ENCODE measurements at regions not wholly inside any gene's neighbourhood (a gene's known extent, or its start where the extent isn't known, plus 50 kb on each side); places are given as distances from the start of the nearest gene placed in this dataset.

DNA sequence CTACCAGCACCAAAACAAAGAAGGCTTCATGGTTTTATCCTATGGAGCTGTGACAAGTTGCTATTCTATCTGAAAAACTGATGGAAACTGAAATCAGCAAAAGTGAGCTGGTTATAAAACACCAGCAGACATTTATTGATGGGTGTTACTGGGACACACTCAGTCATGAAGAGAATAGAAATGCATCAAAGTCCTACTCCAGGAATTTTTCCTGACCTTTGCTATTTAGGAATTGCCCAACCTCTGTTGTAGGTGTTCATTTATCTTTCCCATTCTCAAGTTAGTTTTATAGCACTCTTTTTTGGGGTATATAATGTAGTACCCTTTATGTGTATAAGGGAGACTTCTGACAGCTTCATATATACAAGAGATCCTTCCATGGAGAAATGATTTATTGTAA is 533.2 kb downstream of the REEP3 start:
- intact Hi-C loops (cut with micrococcal nuclease): no loop called here
- Mint-ChIP-seq H3K27me3 (no peaks in the 10 kb centered on the region), H3K27ac (no peak overlapping the region), H3K9me3 (no peaks in the 10 kb centered on the region), H3K4me3 (no peak overlapping the region), H3K4me1 (ENCODE audit: low read depth) (no peaks in the 10 kb centered on the region), H3K36me3 (ENCODE audit: low read depth) (no peaks in the 10 kb centered on the region)

DNA sequence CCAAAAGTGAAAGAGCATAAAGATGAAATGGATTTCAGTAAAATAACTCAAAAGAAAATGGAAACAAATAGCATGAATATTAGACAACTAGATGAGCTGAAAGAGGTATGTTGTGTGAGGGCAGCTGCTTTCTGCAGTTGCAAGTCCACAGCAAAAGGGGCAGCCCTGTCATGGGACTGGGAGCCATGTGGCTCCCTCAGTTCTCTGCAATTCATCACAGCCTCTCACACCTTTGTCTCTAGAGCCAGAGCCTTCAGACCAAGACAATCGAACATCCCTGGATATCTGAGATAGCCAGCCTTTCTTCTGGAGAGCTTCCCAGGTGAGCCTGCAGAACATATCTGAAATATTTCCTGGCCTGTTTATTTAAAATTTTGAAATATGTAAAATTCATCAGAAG is 538.7 kb downstream of the REEP3 start:
- Mint-ChIP-seq H3K27ac (no peak overlapping the region), H3K36me3 (ENCODE audit: low read depth) (no peaks in the 10 kb centered on the region), H3K4me1 (ENCODE audit: low read depth) (no peaks in the 10 kb centered on the region), H3K4me3 (no peak overlapping the region), H3K9me3 (no peaks in the 10 kb centered on the region), H3K27me3 (no peaks in the 10 kb centered on the region)
- intact Hi-C loops (cut with micrococcal nuclease): no loop called here

DNA sequence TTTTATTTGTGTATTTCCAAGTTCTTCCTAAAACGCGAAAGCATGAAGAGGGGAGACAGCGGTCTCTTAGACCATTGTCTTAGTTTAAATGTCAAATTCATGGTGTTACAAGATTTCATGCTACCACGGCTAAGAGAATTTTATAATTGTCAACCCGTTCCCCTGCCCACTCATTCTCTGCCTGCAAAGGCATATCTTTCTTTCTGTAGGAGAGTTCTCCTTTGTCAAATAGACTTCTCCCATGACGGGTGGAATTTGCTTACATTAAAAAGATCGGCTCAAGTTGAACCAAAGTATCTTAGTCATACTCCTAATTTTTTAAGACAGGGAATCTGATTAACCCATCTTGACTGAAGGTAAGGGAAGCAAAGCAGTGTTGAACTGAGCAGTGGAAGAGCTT is 539.2 kb downstream of the REEP3 start:
- no peak overlapping the region for H3K4me3 Mint-ChIP-seq
- intact Hi-C loops (cut with micrococcal nuclease): no loop called here
- no peaks in the 10 kb centered on the region for H3K27me3 Mint-ChIP-seq
- H3K4me1 Mint-ChIP-seq (ENCODE audit: low read depth): no peaks in the 10 kb centered on the region
- no peaks in the 10 kb centered on the region for H3K9me3 Mint-ChIP-seq
- H3K36me3 Mint-ChIP-seq (ENCODE audit: low read depth): no peaks in the 10 kb centered on the region
- no peak overlapping the region for H3K27ac Mint-ChIP-seq

DNA sequence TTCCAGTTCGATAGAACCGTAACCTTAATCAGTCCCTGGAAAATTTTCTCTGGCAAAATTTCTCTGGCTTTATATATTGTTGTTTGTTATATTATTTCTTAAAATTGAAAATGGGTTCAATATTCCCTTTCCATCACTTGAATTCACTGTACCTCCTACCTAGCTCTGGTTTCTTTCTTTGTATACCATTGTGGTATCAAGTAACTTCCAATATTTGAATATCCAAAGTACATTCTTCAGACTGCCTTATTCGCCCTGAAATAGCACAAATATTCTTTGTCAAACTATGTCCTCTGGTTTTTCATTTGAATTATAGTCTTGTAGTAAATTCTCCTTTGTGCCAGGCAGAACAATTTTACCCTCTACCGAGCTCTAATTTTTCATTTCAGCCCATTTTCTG is 541.6 kb downstream of the REEP3 start:
- H3K9me3 Mint-ChIP-seq: no peaks in the 10 kb centered on the region
- intact Hi-C loops (cut with micrococcal nuclease): no loop called here
- H3K36me3 Mint-ChIP-seq (ENCODE audit: low read depth): no peaks in the 10 kb centered on the region
- no peaks in the 10 kb centered on the region for H3K27me3 Mint-ChIP-seq
- no peak overlapping the region for H3K4me3 Mint-ChIP-seq
- H3K27ac Mint-ChIP-seq: no peak overlapping the region
- H3K4me1 Mint-ChIP-seq (ENCODE audit: low read depth): no peaks in the 10 kb centered on the region

DNA sequence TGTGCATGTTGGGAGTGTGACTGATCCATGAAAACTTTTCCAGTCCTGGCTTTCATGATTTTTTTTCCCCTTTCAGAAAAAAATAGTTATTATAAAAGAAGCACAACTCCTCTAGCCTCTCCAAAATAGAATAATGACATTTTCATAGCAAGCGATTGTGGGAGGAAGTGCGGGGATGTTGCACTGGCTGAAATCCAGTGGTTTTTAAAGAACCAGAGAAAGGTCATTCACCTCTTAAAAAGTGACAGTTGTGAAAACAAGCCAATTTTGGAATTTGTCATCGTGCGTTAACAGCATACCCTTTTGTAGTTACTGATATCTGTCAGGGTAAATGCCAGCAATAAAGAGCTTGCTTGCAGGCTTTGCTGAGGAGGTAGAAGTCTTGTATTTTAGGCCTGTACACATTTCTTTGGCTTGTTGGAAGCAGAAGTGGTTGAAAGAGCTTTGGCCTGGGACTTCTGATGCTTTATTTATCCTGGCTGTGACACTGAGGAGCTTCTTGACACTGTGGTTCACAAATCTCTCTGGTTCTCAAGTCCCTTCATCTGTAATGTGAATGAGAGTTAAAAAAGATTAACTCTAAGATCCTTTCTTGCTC is 545.9 kb downstream of the REEP3 start:
- Mint-ChIP-seq H3K9me3 (no peaks in the 10 kb centered on the region), H3K4me3 (no peak overlapping the region), H3K27me3 (no peaks in the 10 kb centered on the region), H3K36me3 (ENCODE audit: low read depth) (no peaks in the 10 kb centered on the region), H3K27ac (no peak overlapping the region), H3K4me1 (ENCODE audit: low read depth) (no peaks in the 10 kb centered on the region)
- intact Hi-C loops (cut with micrococcal nuclease): no loop called here

DNA sequence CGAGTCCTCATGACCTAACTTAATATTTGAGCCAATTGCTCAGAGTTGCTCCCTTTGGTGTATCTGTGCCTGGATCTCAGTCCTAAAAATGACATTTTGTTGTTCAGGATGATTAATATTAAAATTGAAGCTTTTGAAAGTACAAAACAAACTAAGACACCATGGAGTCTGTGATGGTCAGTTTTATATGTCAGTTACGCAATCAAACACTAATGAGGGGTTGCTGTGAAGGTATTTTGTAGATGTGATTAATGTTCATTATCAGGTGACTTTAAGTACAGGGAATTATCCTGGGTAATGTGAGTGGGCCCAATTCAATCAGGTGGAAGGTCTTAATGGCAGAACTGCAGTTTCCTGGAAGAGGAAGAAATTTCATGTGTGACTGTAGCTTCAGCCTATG is 546.7 kb downstream of the REEP3 start:
- Mint-ChIP-seq H3K9me3 (no peaks in the 10 kb centered on the region), H3K4me1 (ENCODE audit: low read depth) (no peaks in the 10 kb centered on the region), H3K27me3 (no peaks in the 10 kb centered on the region), H3K36me3 (ENCODE audit: low read depth) (no peaks in the 10 kb centered on the region), H3K27ac (no peak overlapping the region), H3K4me3 (no peak overlapping the region)
- intact Hi-C loops (cut with micrococcal nuclease): no loop called here

DNA sequence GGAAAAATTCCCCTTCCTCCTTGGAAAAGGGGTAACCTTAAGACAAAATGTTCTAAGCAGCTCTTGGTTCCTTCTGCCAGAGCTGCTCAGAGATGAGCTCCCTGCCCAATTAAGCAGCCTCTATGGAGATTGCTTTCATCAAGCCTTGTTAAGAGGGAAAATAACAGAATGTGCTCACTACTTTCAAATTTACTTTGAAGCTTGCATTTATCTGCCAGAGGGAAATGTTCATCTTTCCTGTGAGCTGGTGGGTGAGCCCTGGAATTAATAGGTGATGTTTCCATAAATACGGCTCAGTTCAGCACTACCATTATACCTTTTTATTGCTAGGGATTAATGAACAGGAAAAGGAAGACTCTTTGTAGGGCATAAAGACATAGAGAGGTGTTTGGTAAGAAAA is 549.0 kb downstream of the REEP3 start:
- intact Hi-C loops (cut with micrococcal nuclease): no loop called here
- no peaks in the 10 kb centered on the region for H3K4me1 Mint-ChIP-seq (ENCODE audit: low read depth)
- no peaks in the 10 kb centered on the region for H3K27me3 Mint-ChIP-seq
- no peaks in the 10 kb centered on the region for H3K36me3 Mint-ChIP-seq (ENCODE audit: low read depth)
- H3K27ac Mint-ChIP-seq: no peak overlapping the region
- H3K9me3 Mint-ChIP-seq: no peaks in the 10 kb centered on the region
- H3K4me3 Mint-ChIP-seq: no peak overlapping the region

DNA sequence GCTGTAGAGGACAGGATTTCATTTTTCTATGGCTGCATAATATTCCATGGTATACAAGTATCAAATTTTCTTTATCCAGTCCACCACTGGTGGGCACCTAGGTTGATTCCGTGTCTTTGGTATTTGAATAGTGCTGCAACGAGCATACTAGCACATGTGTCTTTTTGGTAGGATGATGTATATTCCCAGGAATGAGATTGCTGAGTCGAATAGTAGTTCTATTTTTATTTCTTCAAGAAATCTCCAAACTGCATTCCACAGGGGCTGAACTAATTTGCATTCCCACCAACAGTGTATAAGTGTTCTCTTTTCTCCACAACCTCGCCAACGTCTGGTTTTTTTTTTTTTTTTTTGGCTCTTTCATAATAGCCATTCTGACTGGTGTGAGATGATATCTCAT is 550.0 kb downstream of the REEP3 start:
- Mint-ChIP-seq H3K27me3 (no peaks in the 10 kb centered on the region), H3K36me3 (ENCODE audit: low read depth) (no peaks in the 10 kb centered on the region), H3K27ac (no peak overlapping the region), H3K9me3 (no peaks in the 10 kb centered on the region), H3K4me3 (no peak overlapping the region), H3K4me1 (ENCODE audit: low read depth) (no peaks in the 10 kb centered on the region)
- intact Hi-C loops (cut with micrococcal nuclease): no loop called here

DNA sequence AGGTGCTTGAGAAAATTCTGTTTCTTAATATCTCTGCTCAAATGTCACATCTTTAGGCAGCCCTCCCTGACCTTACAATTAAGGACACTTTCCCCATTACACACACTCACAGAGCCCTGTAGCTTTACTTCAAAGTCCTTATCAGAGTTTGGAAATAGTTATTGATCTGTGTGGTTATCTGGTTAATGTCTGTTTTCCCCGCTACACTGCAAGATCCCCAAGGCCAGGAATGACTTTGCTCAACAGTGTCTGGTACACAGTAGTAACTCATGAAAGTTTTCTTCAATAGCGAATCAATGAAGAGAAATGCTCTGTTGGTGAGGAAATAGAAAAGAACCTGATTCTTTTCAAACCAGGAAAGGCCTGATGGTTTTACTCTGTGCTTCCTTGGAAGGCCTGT is 554.4 kb downstream of the REEP3 start:
- H3K9me3 Mint-ChIP-seq: no peaks in the 10 kb centered on the region
- intact Hi-C loops (cut with micrococcal nuclease): no loop called here
- H3K27me3 Mint-ChIP-seq: no peaks in the 10 kb centered on the region
- H3K27ac Mint-ChIP-seq: no peak overlapping the region
- H3K36me3 Mint-ChIP-seq (ENCODE audit: low read depth): no peaks in the 10 kb centered on the region
- H3K4me3 Mint-ChIP-seq: no peak overlapping the region
- H3K4me1 Mint-ChIP-seq (ENCODE audit: low read depth): no peaks in the 10 kb centered on the region

DNA sequence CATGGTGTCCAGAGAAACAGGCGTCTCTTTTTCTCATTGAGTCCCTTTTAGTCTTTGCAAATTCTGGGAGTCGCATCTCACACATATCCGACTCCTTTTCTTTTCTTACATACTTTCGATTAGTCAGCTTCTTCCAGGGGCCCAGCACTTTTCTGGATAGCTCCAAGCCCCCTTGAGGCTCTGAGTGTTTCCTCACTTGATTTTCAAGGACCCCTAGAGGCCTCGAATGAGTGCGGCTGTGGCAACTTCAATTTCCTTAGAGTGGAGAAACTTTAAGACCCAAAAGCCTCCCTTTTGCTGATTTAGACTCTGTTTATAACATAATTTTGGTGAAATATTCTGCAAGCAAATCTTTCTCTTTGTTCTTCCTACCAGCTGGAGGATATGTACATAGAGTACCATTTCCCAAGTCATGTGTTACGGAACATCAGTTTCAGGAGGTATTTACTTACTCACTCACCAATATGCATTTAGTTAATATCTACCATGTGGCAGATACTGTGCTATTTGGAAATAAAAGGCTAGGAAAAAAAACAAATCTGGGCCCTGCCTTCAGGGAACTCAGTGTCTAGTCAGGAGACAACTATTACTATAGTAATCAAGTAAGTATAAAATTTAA is 555.2 kb downstream of the REEP3 start:
- Mint-ChIP-seq H3K9me3 (no peaks in the 10 kb centered on the region), H3K36me3 (ENCODE audit: low read depth) (no peaks in the 10 kb centered on the region), H3K27me3 (no peaks in the 10 kb centered on the region), H3K4me3 (no peak overlapping the region), H3K27ac (no peak overlapping the region), H3K4me1 (ENCODE audit: low read depth) (no peaks in the 10 kb centered on the region)
- intact Hi-C loops (cut with micrococcal nuclease): no loop called here

DNA sequence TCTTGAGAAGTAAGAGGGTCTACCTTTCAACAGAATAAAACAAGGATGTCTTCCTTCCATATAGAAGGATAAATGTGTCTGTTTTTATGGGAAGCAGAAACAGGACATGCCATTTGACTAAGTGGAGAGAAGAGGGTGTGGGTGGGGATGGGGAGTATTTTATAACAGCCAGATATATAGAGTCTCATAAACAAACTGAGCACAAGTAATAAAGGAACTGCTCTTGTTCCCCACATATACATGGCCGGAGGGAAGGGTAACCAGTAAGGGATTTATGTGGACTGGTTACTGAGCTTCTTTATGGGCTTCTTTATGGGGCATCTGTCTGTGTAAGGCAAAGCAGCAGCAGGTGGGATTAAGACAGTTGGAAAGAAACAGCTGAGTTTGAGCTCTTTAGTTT is 558.1 kb downstream of the REEP3 start:
- H3K36me3 Mint-ChIP-seq (ENCODE audit: low read depth): no peaks in the 10 kb centered on the region
- no peaks in the 10 kb centered on the region for H3K9me3 Mint-ChIP-seq
- H3K4me3 Mint-ChIP-seq: no peak overlapping the region
- no peaks in the 10 kb centered on the region for H3K4me1 Mint-ChIP-seq (ENCODE audit: low read depth)
- no peaks in the 10 kb centered on the region for H3K27me3 Mint-ChIP-seq
- intact Hi-C loops (cut with micrococcal nuclease): no loop called here
- H3K27ac Mint-ChIP-seq: no peak overlapping the region

DNA sequence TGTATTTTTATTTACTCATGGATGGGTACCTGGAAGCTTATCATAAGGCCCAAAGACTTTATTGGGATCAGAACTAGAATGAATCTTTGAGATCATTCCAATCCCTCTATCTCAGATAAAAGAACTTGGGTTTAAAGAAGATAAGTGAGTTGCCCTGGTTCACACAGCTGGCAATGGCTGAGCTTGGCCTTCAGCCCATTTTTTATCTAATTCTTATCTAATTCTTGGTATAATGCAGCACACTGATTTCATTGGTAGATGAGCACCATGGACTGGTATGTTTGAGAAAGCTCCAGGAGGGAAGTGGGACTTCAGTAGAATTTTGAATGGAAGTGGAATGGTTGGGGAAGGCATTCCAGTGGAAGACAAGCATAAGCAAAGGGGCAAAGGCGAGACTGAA is 558.9 kb downstream of the REEP3 start:
- Mint-ChIP-seq H3K4me3 (no peak overlapping the region), H3K36me3 (ENCODE audit: low read depth) (no peaks in the 10 kb centered on the region), H3K9me3 (no peaks in the 10 kb centered on the region)

DNA sequence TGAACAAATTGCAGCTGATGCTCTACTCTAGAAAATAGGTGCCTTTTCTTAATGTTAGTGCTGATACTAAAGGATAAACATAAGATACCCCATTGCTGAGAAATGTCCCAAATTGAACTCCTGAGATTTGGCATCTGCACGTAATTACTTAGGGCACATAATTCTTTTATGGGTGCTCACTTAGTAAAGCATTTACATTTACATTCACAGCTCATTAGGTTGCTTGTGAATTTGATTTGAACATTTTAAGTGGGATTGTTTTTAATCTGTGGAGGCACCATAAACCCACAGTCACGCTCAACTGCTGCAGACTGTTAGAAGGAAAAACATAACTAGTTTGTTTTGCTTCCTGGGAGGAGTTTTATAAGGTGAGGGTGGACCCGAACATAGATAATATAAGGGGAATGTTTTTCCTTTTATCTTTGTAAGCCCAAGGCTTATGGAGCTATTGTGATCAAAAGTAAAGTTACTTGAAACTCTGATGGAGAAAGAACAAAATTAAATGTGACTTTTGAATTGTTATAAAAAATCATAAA is 560.8 kb downstream of the REEP3 start:
- no peak overlapping the region for H3K4me3 Mint-ChIP-seq
- intact Hi-C loops (cut with micrococcal nuclease): no loop called here

More for the DNA sequence above, 558.9 kb downstream of the REEP3 start:
- Mint-ChIP-seq H3K4me1 (ENCODE audit: low read depth) (no peaks in the 10 kb centered on the region), H3K27me3 (no peaks in the 10 kb centered on the region), H3K27ac (no peak overlapping the region)
- intact Hi-C loops (cut with micrococcal nuclease): no loop called here

DNA sequence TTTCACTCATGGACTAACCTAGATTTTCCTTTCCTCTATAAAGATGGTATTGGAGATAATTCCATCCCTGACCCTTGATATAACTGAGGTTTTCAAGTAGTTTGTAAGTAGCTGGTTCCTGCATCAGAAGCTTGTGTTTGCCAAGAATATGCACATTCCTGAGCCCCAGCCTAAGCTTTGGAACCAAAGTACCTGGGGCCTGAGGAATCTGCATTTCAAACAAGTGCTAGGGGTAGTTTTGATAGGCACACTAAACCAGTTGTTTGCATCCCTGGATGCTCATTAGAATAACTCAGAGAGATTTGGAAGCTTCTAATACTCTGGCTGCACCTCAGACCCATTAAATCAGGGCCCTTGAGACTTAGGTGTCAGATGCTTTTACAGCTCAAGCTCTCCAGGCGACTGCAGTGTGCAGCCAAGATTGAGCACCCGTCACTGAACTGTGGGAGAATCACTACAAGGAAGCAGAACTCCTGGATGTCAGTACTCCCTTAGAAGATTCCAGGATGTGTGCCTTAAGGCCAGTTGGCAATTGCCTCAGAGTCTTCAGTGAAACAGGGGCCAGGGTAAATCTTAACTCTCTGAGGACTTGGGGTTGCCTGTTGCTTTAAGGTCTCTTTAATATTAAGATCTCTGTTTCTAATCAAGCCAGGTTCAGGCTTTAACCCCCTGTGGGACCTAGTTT is 565.0 kb downstream of the REEP3 start:
- Mint-ChIP-seq H3K27ac (no peak overlapping the region), H3K4me3 (no peak overlapping the region), H3K27me3 (no peaks in the 10 kb centered on the region), H3K4me1 (ENCODE audit: low read depth) (no peaks in the 10 kb centered on the region), H3K36me3 (ENCODE audit: low read depth) (no peaks in the 10 kb centered on the region), H3K9me3 (no peaks in the 10 kb centered on the region)
- intact Hi-C loops (cut with micrococcal nuclease): no loop called here

More for the DNA sequence above, 560.8 kb downstream of the REEP3 start:
- no peaks in the 10 kb centered on the region for H3K9me3 Mint-ChIP-seq
- H3K27me3 Mint-ChIP-seq: no peaks in the 10 kb centered on the region
- no peaks in the 10 kb centered on the region for H3K4me1 Mint-ChIP-seq (ENCODE audit: low read depth)
- no peak overlapping the region for H3K27ac Mint-ChIP-seq
- H3K36me3 Mint-ChIP-seq (ENCODE audit: low read depth): no peaks in the 10 kb centered on the region
